ENCODE measurements at regions not wholly inside any gene's neighbourhood (a gene's known extent, or its start where the extent isn't known, plus 50 kb on each side); places are given as distances from the start of the nearest gene placed in this dataset.

DNA sequence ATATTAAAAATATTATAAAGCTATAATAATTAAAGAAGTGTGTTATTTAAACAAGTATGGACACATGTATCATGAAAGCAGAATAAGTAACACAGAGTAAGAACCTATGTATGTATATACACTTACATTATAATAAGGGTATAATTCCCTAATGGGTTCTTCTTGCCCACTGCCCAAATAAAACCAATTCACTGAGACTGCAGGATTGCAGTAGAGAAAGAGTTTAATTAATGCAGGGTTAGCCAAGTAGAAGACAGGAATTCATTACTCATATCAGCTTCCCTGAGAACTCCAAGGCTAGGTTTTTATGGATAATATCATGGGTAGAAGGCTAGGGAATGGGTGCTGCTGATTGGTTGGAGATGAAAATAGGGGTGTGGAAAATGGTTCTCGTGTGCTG lies 53.8 kb upstream of the SAMD3 start:
- no peak overlapping the region for H3K9ac ChIP-seq (ENCODE audit: low read length)
- no peaks in the 10 kb centered on the region for H3K9me2 ChIP-seq (ENCODE audit: insufficient read depth, low read length)
- H3K4me3 ChIP-seq (ENCODE audit: low read length): no peak overlapping the region
- H3K4me2 ChIP-seq (ENCODE audit: low read length): no peak overlapping the region
- no peak overlapping the region for H2AFZ ChIP-seq (ENCODE audit: low read depth, low read length)
- H3F3A ChIP-seq (ENCODE audit: insufficient read depth, low read length, poor library complexity, severe bottlenecking): no peaks in the 10 kb centered on the region
- H3K27me3 ChIP-seq (ENCODE audit: insufficient read depth, low read depth, low read length): no peaks in the 10 kb centered on the region
- TF ChIP-seq EP300 (conservative IDR thresholded peaks at IDR 0.05; ENCODE audit: poor library complexity, severe bottlenecking) (no peak), EZH2 (IDR thresholded peaks at IDR 0.05; ENCODE audit: borderline replicate concordance, insufficient read depth, low read length, poor library complexity, severe bottlenecking) (no peak), SMC3 (conservative IDR thresholded peaks at IDR 0.05; ENCODE audit: poor library complexity) (no peak), MXI1 (conservative IDR thresholded peaks at IDR 0.05; ENCODE audit: poor library complexity, severe bottlenecking) (no peak), POLR2AphosphoS5 (IDR thresholded peaks at IDR 0.05) (no peak)
- TF ChIP-seq, protein P1, sequence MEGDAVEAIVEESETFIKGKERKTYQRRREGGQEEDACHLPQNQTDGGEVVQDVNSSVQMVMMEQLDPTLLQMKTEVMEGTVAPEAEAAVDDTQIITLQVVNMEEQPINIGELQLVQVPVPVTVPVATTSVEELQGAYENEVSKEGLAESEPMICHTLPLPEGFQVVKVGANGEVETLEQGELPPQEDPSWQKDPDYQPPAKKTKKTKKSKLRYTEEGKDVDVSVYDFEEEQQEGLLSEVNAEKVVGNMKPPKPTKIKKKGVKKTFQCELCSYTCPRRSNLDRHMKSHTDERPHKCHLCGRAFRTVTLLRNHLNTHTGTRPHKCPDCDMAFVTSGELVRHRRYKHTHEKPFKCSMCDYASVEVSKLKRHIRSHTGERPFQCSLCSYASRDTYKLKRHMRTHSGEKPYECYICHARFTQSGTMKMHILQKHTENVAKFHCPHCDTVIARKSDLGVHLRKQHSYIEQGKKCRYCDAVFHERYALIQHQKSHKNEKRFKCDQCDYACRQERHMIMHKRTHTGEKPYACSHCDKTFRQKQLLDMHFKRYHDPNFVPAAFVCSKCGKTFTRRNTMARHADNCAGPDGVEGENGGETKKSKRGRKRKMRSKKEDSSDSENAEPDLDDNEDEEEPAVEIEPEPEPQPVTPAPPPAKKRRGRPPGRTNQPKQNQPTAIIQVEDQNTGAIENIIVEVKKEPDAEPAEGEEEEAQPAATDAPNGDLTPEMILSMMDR (IDR thresholded peaks at IDR 0.05; ENCODE audit: poor library complexity, severe bottlenecking): no peak
- TF ChIP-seq, protein P2, sequence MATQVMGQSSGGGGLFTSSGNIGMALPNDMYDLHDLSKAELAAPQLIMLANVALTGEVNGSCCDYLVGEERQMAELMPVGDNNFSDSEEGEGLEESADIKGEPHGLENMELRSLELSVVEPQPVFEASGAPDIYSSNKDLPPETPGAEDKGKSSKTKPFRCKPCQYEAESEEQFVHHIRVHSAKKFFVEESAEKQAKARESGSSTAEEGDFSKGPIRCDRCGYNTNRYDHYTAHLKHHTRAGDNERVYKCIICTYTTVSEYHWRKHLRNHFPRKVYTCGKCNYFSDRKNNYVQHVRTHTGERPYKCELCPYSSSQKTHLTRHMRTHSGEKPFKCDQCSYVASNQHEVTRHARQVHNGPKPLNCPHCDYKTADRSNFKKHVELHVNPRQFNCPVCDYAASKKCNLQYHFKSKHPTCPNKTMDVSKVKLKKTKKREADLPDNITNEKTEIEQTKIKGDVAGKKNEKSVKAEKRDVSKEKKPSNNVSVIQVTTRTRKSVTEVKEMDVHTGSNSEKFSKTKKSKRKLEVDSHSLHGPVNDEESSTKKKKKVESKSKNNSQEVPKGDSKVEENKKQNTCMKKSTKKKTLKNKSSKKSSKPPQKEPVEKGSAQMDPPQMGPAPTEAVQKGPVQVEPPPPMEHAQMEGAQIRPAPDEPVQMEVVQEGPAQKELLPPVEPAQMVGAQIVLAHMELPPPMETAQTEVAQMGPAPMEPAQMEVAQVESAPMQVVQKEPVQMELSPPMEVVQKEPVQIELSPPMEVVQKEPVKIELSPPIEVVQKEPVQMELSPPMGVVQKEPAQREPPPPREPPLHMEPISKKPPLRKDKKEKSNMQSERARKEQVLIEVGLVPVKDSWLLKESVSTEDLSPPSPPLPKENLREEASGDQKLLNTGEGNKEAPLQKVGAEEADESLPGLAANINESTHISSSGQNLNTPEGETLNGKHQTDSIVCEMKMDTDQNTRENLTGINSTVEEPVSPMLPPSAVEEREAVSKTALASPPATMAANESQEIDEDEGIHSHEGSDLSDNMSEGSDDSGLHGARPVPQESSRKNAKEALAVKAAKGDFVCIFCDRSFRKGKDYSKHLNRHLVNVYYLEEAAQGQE (IDR thresholded peaks at IDR 0.05; ENCODE audit: borderline replicate concordance): no peak
- H3K27ac ChIP-seq (ENCODE audit: low read length): no peak overlapping the region
- H4K20me1 ChIP-seq (ENCODE audit: insufficient read depth): no peaks in the 10 kb centered on the region
- no peaks in the 10 kb centered on the region for H3K79me2 ChIP-seq (replicated peaks; ENCODE audit: insufficient read depth, low read length)
- H3K9me3 ChIP-seq (ENCODE audit: low read length): peaks cover 14% of the 10 kb centered on the region
- no peaks in the 10 kb centered on the region for H3K36me3 ChIP-seq (ENCODE audit: insufficient read depth, low read length)

DNA sequence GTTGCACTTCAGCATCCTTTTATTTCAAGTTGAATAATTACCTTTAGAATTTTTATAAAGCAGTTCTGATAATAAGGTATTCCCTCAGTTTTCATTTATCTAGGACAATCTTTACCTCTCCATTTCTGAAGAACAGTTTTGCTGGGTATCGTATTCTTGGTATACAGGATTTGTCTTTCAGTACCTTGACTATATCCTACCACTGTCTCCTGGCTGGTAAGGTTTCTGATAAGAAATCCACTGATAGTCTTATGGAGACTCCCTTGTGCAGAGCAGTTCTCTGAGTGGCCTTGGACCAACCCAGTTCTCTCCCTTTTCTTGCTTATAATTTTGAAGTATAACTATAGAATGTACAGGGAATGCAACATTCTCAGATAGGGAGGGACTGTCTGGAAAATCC lies 51.3 kb upstream of the SAMD3 start:
- H3K4me3 ChIP-seq (ENCODE audit: low read length): no peak overlapping the region
- H3K4me2 ChIP-seq (ENCODE audit: low read length): no peak overlapping the region
- H3K36me3 ChIP-seq (ENCODE audit: insufficient read depth, low read length): no peaks in the 10 kb centered on the region
- H2AFZ ChIP-seq (ENCODE audit: low read depth, low read length): no peak overlapping the region
- H3K27ac ChIP-seq (ENCODE audit: low read length): no peak overlapping the region
- peaks cover 14% of the 10 kb centered on the region for H3K9me3 ChIP-seq (ENCODE audit: low read length)
- no peaks in the 10 kb centered on the region for H3K9me2 ChIP-seq (ENCODE audit: insufficient read depth, low read length)
- no peaks in the 10 kb centered on the region for H3K79me2 ChIP-seq (replicated peaks; ENCODE audit: insufficient read depth, low read length)
- H3F3A ChIP-seq (ENCODE audit: insufficient read depth, low read length, poor library complexity, severe bottlenecking): no peaks in the 10 kb centered on the region
- TF ChIP-seq SMC3 (conservative IDR thresholded peaks at IDR 0.05; ENCODE audit: poor library complexity) (no peak), POLR2AphosphoS5 (IDR thresholded peaks at IDR 0.05) (no peak), EZH2 (IDR thresholded peaks at IDR 0.05; ENCODE audit: borderline replicate concordance, insufficient read depth, low read length, poor library complexity, severe bottlenecking) (no peak), EP300 (conservative IDR thresholded peaks at IDR 0.05; ENCODE audit: poor library complexity, severe bottlenecking) (no peak), TAF1 (IDR thresholded peaks at IDR 0.05; ENCODE audit: low read depth) (no peak), RAD21 (conservative IDR thresholded peaks at IDR 0.05) (no peak), MXI1 (conservative IDR thresholded peaks at IDR 0.05; ENCODE audit: poor library complexity, severe bottlenecking) (no peak)
- TF ChIP-seq, protein P2 (IDR thresholded peaks at IDR 0.05; ENCODE audit: borderline replicate concordance): no peak
- TF ChIP-seq, protein P1 (IDR thresholded peaks at IDR 0.05; ENCODE audit: poor library complexity, severe bottlenecking): no peak
- H3K9ac ChIP-seq (ENCODE audit: low read length): no peak overlapping the region
- no peaks in the 10 kb centered on the region for H4K20me1 ChIP-seq (ENCODE audit: insufficient read depth)
- H3K27me3 ChIP-seq (ENCODE audit: insufficient read depth, low read depth, low read length): no peaks in the 10 kb centered on the region

Data from neural cell (in vitro differentiated cells).